SK-N-SH (cell line): ENCODE measurements at regions not wholly inside any gene's neighbourhood (a gene's known extent, or its start where the extent isn't known, plus 50 kb on each side); places are given as distances from the start of the nearest gene placed in this dataset.

Source experiments
- CTCF ChIA-PET: fragments of 300-600, 350-600 bp; formaldehyde crosslinking; extraction: SDS; loops from one replicate; lab custom pipeline; 2021; lab: Yijun Ruan, JAX
- POLR2A ChIA-PET: fragments of 350-600 bp; sonication (Branson Sonifier 250); formaldehyde crosslinking; extraction: SDS; loops from one replicate; lab custom pipeline; 2020; ENCODE audit warnings: antibody characterized with exemption, inconsistent platforms; lab: Yijun Ruan, JAX
- DNase-seq: peaks from one replicate; pipeline ENCODE4 v3.0.0; 2012
- H2AFZ ChIP-seq: fragments of 200-600 bp; sonication (generic); 2 replicates; pipeline ENCODE4 v1.8.1; 2016; ENCODE audit warnings: antibody characterized with exemption, mild to moderate bottlenecking, low read depth
- H3F3A ChIP-seq: fragments of 200-600 bp; sonication (generic); replicated peaks from 2 replicates; pipeline ENCODE3; 2016; ENCODE audit warnings: antibody characterized with exemption, mild to moderate bottlenecking; ENCODE audit not compliant: insufficient read depth
- H3K27ac ChIP-seq, 2 experiments: fragments of 200-500 bp in 1 of 2; fragments of 200-600 bp in 1 of 2; sonication (Bioruptor generic) in 1 of 2; sonication (generic), shearing (Covaris generic) in 1 of 2; 2 replicates each; pipeline versions ENCODE4 v1.5.1 to v1.6.1; 2014 to 2016; ENCODE audit warnings: low read depth in 2 of 2, inconsistent platforms in 1 of 2, low read length in 1 of 2, mild to moderate bottlenecking in 1 of 2, mixed read lengths in 1 of 2
- H3K27me3 ChIP-seq: fragments of 200-600 bp; sonication (generic), shearing (Covaris generic); 2 replicates; pipeline ENCODE4 v1.6.1; 2016; ENCODE audit warnings: mixed run types; ENCODE audit not compliant: insufficient read depth
- H3K36me3 ChIP-seq, 2 experiments: fragments of 200-500 bp in 1 of 2; fragments of 200-600 bp in 1 of 2; sonication (Bioruptor generic) in 1 of 2; sonication (generic) in 1 of 2; replicated peaks in 1 of 2; 2 replicates each; pipeline versions ENCODE3 to v1.5.1; 2014 to 2016; ENCODE audit warnings: low read length in 1 of 2, mild to moderate bottlenecking in 1 of 2; ENCODE audit not compliant: insufficient read depth in 2 of 2, control insufficient read depth in 1 of 2
- H3K4me1 ChIP-seq, 2 experiments: fragments of 200-500 bp in 1 of 2; fragments of 200-600 bp in 1 of 2; sonication (Bioruptor generic) in 1 of 2; sonication (generic), shearing (Covaris generic) in 1 of 2; 2 replicates each; pipeline versions ENCODE4 v1.5.1 to v1.6.1; 2014 to 2016; ENCODE audit warnings: low read depth in 1 of 2, low read length in 1 of 2, mixed run types in 1 of 2; ENCODE audit not compliant: insufficient read depth in 2 of 2, control insufficient read depth in 1 of 2
- H3K4me2 ChIP-seq: fragments of 200-600 bp; sonication (generic), shearing (Covaris generic); 2 replicates; pipeline ENCODE4 v1.6.1; 2017; ENCODE audit warnings: mixed run types
- H3K4me3 ChIP-seq, 2 experiments: fragments of 200-500 bp in 1 of 2; fragments of 200-600 bp in 1 of 2; sonication (Bioruptor generic) in 1 of 2; sonication (generic), shearing (Covaris generic) in 1 of 2; 2 replicates each; pipeline versions ENCODE4 v1.5.1 to v1.8.1; 2014 to 2016; ENCODE audit warnings: low read depth in 2 of 2, inconsistent platforms in 1 of 2, low read length in 1 of 2, mild to moderate bottlenecking in 1 of 2, mixed read lengths in 1 of 2, moderate library complexity in 1 of 2
- H3K79me2 ChIP-seq: fragments of 200-600 bp; sonication (generic); 2 replicates; pipeline ENCODE4 v1.8.1; 2017; ENCODE audit warnings: mild to moderate bottlenecking; ENCODE audit not compliant: insufficient read depth
- H3K9ac ChIP-seq: fragments of 200-600 bp; sonication (generic); 2 replicates; pipeline ENCODE4 v1.6.1; 2017; ENCODE audit warnings: mixed run types
- H3K9me2 ChIP-seq: fragments of 200-600 bp; sonication (generic); 2 replicates; pipeline ENCODE4 v1.6.1; 2017; ENCODE audit warnings: mixed run types
- H3K9me3 ChIP-seq: fragments of 200-600 bp; sonication (generic); 2 replicates; pipeline ENCODE4 v1.6.1; 2017; ENCODE audit warnings: mixed run types, mild to moderate bottlenecking, moderate library complexity
- H4K20me1 ChIP-seq: fragments of 200-600 bp; sonication (generic); 2 replicates; pipeline ENCODE4 v1.6.1; 2017; ENCODE audit warnings: mild to moderate bottlenecking, mixed run types; ENCODE audit not compliant: insufficient read depth
- CHD2 ChIP-seq: fragments of 150-350 bp; IDR thresholded peaks from 2 replicates; pipeline ENCODE4 v1.6.1; 2018; ENCODE audit warnings: low read length; ENCODE audit not compliant: partially characterized antibody
- ELF1 ChIP-seq: IDR thresholded peaks from 2 replicates; pipeline ENCODE4 v1.4.0; 2012
- FOSL2 ChIP-seq: IDR thresholded peaks from 2 replicates; pipeline ENCODE4 v1.4.0; 2012; ENCODE audit warnings: low read depth, mild to moderate bottlenecking, moderate library complexity, borderline replicate concordance
- FOXJ3 ChIP-seq: sonication (generic); formaldehyde crosslinking; IDR thresholded peaks from 2 replicates; pipeline ENCODE4 v1.5.1; 2020; ENCODE audit warnings: mild to moderate bottlenecking, missing genetic modification reagents
- FOXM1 ChIP-seq: IDR thresholded peaks from 2 replicates; pipeline ENCODE4 v1.4.0; 2012; ENCODE audit warnings: low read depth, mild to moderate bottlenecking
- MXI1 ChIP-seq: IDR thresholded peaks from 2 replicates; pipeline ENCODE4 v1.6.1; 2012; ENCODE audit warnings: mild to moderate bottlenecking, low read depth, low read length, improper control_type of control experiment
- RAD21 ChIP-seq: IDR thresholded peaks from 2 replicates; pipeline ENCODE4 v1.6.1; 2012; ENCODE audit warnings: mild to moderate bottlenecking, low read length
- TAF1 ChIP-seq: IDR thresholded peaks from 2 replicates; pipeline ENCODE4 v1.6.1; 2012; ENCODE audit warnings: low read depth, mild to moderate bottlenecking, low read length, moderate library complexity, borderline replicate concordance
- TEAD4 ChIP-seq: IDR thresholded peaks from 2 replicates; pipeline ENCODE4 v1.4.0; 2012; ENCODE audit warnings: mild to moderate bottlenecking, borderline replicate concordance; ENCODE audit not compliant: insufficient read depth
- WGBS: methylation state at CpG from one replicate; pipeline ENCODE4 v1.1.6; 2017; ENCODE audit warnings: low lambda C conversion rate; 5-methylcytosine and 5-hydroxymethylcytosine counted together
- TF ChIP-seq, protein P1 (sequence below): fragments of 150-350 bp; IDR thresholded peaks from 2 replicates; pipeline ENCODE4 v1.6.1; 2017; ENCODE audit warnings: antibody characterized with exemption, low read length, low read depth, borderline replicate concordance
- TF ChIP-seq, protein P2 (sequence below): IDR thresholded peaks from 2 replicates; pipeline ENCODE4; 2012
- TF ChIP-seq, protein P3 (sequence below): fragments of 150-350 bp; IDR thresholded peaks from 2 replicates; pipeline ENCODE4 v1.6.1; 2016; ENCODE audit warnings: mild to moderate bottlenecking, low read depth, low read length

DNA sequence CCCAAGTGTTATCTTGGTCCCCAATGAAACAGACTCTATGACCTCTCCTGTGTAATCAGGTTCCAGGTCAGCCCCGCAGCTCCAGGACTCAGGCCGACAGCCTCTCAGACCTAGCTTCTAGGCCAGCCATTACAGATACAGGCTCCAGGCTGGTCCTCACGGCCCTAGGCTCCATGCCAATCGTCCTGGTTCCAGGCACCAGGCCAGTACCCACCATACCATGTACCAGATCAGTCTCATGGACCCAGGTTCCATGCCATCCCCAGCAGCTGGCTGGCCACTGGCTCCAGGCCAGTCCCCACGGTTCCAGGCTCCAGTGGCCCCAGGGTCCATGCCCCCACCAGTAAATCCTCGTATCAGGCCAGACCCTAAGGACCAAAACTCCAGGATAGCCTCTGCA lies 1326.6 kb upstream of the C9orf72 start (continued):
- TF ChIP-seq ELF1 = no peak
- TF ChIP-seq, protein P1, sequence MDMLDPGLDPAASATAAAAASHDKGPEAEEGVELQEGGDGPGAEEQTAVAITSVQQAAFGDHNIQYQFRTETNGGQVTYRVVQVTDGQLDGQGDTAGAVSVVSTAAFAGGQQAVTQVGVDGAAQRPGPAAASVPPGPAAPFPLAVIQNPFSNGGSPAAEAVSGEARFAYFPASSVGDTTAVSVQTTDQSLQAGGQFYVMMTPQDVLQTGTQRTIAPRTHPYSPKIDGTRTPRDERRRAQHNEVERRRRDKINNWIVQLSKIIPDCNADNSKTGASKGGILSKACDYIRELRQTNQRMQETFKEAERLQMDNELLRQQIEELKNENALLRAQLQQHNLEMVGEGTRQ = no peak
- no peak for TF ChIP-seq RAD21
- no peak for TF ChIP-seq MXI1
- TF ChIP-seq TEAD4 = no peak
- TF ChIP-seq, protein P2, sequence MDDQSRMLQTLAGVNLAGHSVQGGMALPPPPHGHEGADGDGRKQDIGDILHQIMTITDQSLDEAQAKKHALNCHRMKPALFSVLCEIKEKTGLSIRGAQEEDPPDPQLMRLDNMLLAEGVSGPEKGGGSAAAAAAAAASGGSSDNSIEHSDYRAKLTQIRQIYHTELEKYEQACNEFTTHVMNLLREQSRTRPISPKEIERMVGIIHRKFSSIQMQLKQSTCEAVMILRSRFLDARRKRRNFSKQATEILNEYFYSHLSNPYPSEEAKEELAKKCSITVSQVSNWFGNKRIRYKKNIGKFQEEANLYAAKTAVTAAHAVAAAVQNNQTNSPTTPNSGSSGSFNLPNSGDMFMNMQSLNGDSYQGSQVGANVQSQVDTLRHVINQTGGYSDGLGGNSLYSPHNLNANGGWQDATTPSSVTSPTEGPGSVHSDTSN = no peak
- TF ChIP-seq, all 33 proteins: peak for 0

DNA sequence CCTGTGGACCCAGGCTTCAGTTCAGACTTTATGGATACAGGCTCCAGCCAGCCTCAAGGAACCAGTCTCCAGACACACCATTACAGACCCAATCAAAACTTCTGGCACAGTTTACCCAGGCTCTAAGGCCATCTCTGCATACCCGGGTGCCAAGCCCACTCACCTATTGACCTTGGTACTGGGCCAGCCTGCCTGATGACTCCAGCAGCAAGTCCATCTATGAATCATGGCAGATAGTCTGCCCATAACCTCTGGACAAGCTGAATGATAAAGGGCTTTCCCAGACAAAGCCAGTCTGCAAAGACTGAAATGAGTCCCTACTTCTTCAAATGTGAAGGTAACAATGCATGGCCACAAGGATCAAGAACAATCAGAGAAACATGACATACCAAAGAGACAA lies 1327.1 kb upstream of the C9orf72 start:
- no peaks in the 10 kb centered on the region for H3K4me1 ChIP-seq
- no peak overlapping the region for H3K27ac ChIP-seq
- DNase-seq = no peak
- H4K20me1 ChIP-seq = 0 out of 2 replicates have a peak, but pooled peaks cover 5% of the 10 kb centered on the region
- no peaks in the 10 kb centered on the region for H3K9me2 ChIP-seq
- TF ChIP-seq, protein P1 = no peak
- TF ChIP-seq ELF1 (no peak), FOXM1 (no peak), FOXJ3 (CRISPR knock-in tag) (no peak), FOSL2 (no peak), TAF1 (no peak), CHD2 (no peak)
- TF ChIP-seq, protein P3, sequence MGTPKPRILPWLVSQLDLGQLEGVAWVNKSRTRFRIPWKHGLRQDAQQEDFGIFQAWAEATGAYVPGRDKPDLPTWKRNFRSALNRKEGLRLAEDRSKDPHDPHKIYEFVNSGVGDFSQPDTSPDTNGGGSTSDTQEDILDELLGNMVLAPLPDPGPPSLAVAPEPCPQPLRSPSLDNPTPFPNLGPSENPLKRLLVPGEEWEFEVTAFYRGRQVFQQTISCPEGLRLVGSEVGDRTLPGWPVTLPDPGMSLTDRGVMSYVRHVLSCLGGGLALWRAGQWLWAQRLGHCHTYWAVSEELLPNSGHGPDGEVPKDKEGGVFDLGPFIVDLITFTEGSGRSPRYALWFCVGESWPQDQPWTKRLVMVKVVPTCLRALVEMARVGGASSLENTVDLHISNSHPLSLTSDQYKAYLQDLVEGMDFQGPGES = no peak
- TF ChIP-seq, all 33 proteins: peak for 0
- WGBS = 30% methylated on average over 1 of the region's 1 CpG
- POLR2A ChIA-PET = no interaction called here
- Histone ChIP-seq H2AFZ (no peak overlapping the region), H3K4me3 (no peak overlapping the region), H3K4me2 (no peak overlapping the region), H3K9me3 (0 out of 2 replicates have a peak, but pooled peaks cover 8% of the 10 kb centered on the region), H3K9ac (no peak overlapping the region), H3K36me3 (peaks cover 0 to 14% of the 10 kb centered on the region in 2 experiments), H3F3A (no peaks in the 10 kb centered on the region), H3K27me3 (no peaks in the 10 kb centered on the region), H3K79me2 (peaks cover 32% of the 10 kb centered on the region)
- CTCF ChIA-PET = no interaction called here
